GM12873 (cell line): ENCODE measurements at regions not wholly inside any gene's neighbourhood (a gene's known extent, or its start where the extent isn't known, plus 50 kb on each side); places are given as distances from the start of the nearest gene placed in this dataset.

Experiments
- TF ChIP-seq, protein P1 (sequence below): IDR thresholded peaks from 2 replicates; pipeline ENCODE4 v1.5.1; 2012; ENCODE audit warnings: low read depth, mild to moderate bottlenecking, moderate library complexity, low read length, control low read depth; ENCODE audit not compliant: insufficient read depth; ENCODE audit errors: missing control alignments

DNA sequence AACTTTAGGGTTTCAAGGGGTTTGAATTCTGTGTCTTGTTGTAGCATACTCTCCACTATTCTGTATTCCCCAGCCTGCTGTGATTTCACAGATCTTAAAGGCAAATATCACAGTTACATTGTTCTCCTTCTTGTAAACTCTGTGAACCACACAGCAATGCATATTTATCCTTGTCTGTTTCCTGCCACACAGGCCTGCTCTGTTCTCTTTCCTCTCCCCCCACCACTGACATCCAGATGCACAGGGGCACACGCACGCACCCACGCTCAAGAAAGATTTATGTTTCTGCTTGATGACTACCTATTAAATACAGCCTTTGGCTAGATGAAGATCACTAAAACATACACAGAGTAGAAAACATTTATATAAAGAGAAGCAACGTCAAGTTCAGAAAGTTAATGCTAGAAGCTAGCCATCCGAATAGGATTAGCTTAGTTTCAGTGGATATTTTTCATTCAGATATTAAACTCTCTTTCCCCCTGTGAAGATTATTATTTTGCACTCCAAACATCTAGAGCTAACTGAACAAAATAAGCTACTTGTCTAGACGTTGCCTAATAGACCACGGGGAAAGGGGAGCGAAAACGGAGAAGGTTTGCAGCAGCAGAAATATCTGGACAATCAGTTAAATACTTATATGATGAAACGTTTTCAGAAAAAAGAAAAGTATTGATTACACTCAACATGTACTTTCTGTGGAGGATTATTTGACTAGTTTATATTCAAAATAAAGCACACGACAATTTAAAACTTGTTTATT is 193.1 kb upstream of the SEMA3C start:
- TF ChIP-seq, protein P1, sequence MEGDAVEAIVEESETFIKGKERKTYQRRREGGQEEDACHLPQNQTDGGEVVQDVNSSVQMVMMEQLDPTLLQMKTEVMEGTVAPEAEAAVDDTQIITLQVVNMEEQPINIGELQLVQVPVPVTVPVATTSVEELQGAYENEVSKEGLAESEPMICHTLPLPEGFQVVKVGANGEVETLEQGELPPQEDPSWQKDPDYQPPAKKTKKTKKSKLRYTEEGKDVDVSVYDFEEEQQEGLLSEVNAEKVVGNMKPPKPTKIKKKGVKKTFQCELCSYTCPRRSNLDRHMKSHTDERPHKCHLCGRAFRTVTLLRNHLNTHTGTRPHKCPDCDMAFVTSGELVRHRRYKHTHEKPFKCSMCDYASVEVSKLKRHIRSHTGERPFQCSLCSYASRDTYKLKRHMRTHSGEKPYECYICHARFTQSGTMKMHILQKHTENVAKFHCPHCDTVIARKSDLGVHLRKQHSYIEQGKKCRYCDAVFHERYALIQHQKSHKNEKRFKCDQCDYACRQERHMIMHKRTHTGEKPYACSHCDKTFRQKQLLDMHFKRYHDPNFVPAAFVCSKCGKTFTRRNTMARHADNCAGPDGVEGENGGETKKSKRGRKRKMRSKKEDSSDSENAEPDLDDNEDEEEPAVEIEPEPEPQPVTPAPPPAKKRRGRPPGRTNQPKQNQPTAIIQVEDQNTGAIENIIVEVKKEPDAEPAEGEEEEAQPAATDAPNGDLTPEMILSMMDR = no peak

DNA sequence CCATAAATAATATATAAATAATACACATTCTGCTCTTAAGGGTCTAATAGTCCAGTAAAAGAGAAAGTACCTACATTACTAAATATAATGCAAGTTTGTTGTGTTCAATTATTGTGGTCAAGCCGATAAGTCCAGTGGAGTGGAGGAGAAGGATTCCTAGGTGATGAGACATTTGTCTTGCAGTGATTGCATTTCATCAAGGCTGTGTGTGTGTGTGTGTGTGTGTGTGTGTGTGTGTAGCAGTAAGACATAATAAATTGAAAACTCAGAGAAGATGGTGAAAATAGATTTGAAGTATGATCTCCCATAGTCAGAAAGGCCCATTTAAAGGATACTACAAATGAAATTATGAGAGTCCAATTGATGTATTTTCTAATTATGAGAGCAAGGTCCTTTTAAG is 192.5 kb upstream of the SEMA3C start:
- TF ChIP-seq, protein P1 = no peak

DNA sequence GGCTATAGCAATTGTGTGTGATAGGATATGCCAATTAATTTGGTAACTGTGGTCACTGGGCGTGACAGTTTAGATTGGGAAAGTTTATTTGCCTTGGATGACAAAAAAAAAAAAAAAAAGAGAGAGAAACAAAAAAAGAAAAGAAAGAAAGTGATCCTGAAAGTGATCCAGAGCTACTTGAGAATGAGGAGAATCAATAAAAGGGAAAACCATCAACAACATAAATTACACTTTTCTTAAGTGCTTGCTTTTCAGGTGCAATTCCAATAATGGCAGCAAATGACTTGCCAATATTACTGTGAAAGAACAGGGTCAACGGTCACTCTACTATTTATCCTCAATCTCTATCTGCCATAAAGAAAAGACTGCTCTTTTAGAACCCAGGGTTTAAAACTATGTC is 191.8 kb upstream of the SEMA3C start:
- TF ChIP-seq, protein P1 = no peak

DNA sequence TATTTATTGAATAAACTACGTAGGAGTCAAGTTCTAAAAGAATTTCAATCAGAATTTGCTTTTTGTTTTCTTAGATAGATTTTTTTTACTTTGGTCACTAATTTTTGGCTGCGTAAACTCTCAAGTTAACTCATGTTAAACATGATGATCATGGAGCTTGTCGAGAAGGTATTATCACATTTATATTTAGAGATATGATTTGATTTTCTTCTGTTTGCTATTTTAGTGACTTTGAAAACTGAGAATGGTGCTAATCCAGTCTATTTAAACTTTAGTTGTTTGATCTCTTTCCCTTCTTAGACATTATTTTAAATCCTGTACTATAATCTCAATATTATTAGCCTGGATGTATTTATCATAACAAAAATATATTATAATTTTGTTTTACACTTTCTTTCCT is 179.4 kb upstream of the SEMA3C start:
- TF ChIP-seq, protein P1 = no peak

DNA sequence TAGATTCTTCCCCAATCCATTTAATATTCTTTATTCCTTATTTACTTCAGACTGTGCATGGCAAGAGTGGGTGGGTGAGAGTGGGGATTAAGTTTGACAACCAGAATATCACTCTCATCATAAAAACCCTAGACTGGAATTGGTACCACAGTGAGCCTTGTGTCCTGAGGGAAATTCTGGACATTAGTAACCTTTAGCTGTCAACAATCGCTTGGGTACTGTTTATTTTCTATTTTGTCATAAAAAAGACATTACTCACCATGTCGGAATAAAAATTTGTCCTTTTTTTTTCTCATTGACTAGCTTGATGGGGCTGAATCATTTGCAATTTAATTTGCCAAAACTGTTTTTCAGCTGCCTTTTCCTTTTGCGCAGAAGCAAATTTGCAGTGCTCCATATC is 176.1 kb upstream of the SEMA3C start:
- TF ChIP-seq, protein P1 = no peak

DNA sequence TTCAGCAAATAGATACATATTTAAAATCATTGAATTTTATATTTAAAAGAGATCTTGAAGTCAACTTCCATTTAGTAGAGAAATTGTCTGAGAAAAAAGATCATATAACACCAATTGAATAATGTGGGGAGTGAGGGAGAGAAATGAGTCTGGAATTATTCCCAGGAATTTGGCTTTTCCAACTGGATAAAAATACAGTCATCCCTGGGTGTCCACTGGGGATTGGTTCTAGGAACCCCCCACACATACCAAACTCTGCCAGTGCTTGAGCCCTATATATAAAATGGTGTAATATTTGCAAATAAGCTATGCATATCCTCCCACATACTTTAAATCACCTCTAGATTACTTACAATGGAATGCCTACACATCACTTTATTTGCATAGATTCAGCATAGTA is 162.8 kb upstream of the SEMA3C start:
- TF ChIP-seq, protein P1 = no peak

DNA sequence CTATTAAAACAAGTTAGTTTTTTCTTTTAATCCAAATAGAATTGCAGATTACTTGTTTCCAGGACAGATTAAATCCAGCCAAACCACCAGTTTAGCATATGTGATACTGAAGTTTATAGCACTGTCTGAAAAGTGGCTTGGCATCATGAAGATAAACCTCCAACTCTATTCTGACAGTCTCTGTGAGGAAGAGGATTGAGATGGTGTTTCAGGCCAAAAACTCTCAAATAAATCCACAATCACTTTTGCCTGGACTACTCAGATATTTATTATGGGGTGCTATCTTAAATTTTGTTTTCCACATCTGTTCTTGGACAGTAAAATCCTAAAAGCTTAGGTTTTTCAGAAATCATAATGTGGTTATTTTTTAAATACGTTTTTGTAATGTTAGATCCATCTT is 161.7 kb upstream of the SEMA3C start:
- TF ChIP-seq, protein P1 = no peak
